ENCODE measurements at regions not wholly inside any gene's neighbourhood (a gene's known extent, or its start where the extent isn't known, plus 50 kb on each side); places are given as distances from the start of the nearest gene placed in this dataset.

DNA sequence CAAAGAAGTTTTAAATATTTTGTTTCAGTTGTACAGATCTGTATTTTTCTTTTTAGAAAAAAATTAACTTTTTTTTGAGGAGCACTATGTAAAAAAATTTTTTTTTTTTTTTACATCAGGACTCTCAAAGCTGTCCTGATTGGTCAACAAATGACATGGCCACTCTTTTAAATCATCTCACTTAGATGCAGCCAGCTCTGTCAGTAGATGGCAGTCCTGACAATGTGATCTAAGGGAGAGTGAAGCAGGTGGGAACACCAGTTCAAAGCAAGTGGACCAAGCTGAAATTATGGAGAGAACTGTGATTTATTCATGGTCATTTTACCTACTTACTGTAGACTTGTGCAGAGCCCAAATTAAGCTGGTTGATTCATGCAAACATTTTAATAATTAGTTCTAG is 174.7 kb upstream of the GPRIN3 start:
- Mint-ChIP-seq H3K9me3 (peaks cover 25% of the 10 kb centered on the region), H3K27ac (no peak overlapping the region), H3K4me3 (no peak overlapping the region), H3K27me3 (ENCODE audit: low read depth, poor library complexity) (peaks cover under 1% of the 10 kb centered on the region), H3K36me3 (ENCODE audit: low read depth) (peaks cover 4% of the 10 kb centered on the region), H3K4me1 (no peaks in the 10 kb centered on the region)
- TF ChIP-seq, protein P1, sequence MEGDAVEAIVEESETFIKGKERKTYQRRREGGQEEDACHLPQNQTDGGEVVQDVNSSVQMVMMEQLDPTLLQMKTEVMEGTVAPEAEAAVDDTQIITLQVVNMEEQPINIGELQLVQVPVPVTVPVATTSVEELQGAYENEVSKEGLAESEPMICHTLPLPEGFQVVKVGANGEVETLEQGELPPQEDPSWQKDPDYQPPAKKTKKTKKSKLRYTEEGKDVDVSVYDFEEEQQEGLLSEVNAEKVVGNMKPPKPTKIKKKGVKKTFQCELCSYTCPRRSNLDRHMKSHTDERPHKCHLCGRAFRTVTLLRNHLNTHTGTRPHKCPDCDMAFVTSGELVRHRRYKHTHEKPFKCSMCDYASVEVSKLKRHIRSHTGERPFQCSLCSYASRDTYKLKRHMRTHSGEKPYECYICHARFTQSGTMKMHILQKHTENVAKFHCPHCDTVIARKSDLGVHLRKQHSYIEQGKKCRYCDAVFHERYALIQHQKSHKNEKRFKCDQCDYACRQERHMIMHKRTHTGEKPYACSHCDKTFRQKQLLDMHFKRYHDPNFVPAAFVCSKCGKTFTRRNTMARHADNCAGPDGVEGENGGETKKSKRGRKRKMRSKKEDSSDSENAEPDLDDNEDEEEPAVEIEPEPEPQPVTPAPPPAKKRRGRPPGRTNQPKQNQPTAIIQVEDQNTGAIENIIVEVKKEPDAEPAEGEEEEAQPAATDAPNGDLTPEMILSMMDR (IDR thresholded peaks at IDR 0.05) = no peak
- no peak for DNase-seq

DNA sequence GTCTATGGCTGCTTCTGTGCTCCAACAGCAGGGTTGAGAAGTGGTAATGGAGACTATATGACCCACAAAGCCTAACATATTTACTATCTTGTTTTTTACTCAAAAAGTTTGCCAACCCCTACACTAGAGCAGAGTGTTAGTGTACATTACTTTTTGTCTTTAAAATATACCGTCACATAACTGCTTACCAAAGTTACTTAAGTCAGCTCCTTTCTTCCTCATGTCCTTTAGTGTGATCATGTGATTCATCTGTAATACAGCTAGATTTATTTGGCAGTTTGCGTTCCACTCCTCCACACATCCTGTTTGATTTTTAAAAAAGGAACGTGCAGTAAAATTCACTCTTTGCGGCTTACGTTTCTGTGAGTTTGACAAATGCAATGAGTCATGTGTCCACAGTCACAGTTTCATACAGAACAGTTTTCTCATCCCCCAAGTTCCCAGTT is 162.4 kb upstream of the GPRIN3 start:
- peaks cover 3% of the 10 kb centered on the region for H3K27me3 Mint-ChIP-seq (ENCODE audit: low read depth, poor library complexity)
- no peak overlapping the region for H3K27ac Mint-ChIP-seq
- H3K4me3 Mint-ChIP-seq = no peak overlapping the region
- no peaks in the 10 kb centered on the region for H3K9me3 Mint-ChIP-seq
- H3K4me1 Mint-ChIP-seq = peaks cover 4% of the 10 kb centered on the region
- TF ChIP-seq, protein P1 (IDR thresholded peaks at IDR 0.05) = no peak
- DNase-seq = no peak
- H3K36me3 Mint-ChIP-seq (ENCODE audit: low read depth) = no peaks in the 10 kb centered on the region

GRCh38 chr4:89469516-89469915 is 161.9 kb upstream of the GPRIN3 start:
- Mint-ChIP-seq H3K27me3 (ENCODE audit: low read depth, poor library complexity) (peaks cover 3% of the 10 kb centered on the region), H3K36me3 (ENCODE audit: low read depth) (no peaks in the 10 kb centered on the region), H3K27ac (no peak overlapping the region), H3K9me3 (no peaks in the 10 kb centered on the region), H3K4me1 (peaks cover 4% of the 10 kb centered on the region), H3K4me3 (no peak overlapping the region)
- no peak for DNase-seq
- TF ChIP-seq, protein P1 (IDR thresholded peaks at IDR 0.05) = no peak

DNA sequence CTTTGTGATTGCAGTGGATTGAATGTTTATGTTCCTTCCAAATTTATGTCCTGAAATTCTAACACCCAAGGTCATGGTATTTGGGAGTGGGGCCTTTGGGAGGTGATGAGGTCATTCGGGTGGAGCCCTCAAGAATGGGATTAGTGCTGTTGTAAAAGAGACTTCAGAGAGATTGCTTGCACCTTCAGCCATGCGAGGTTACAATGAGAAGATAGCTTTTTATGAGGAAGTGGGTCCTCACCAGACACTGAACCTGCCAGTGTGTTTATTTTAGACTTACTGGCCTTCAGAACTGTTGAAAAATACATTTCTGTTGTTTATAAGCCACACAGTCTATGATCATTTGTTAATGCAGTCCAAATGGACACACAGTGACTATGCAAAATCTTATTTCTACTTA is 161.0 kb upstream of the GPRIN3 start:
- TF ChIP-seq, protein P1 (IDR thresholded peaks at IDR 0.05) = no peak
- Mint-ChIP-seq H3K9me3 (no peaks in the 10 kb centered on the region), H3K4me3 (no peak overlapping the region), H3K36me3 (ENCODE audit: low read depth) (no peaks in the 10 kb centered on the region), H3K27me3 (ENCODE audit: low read depth, poor library complexity) (peaks cover 3% of the 10 kb centered on the region), H3K4me1 (peaks cover 4% of the 10 kb centered on the region), H3K27ac (no peak overlapping the region)
- no peak for DNase-seq

GRCh38 chr4:89463341-89463740 is 155.7 kb upstream of the GPRIN3 start:
- Mint-ChIP-seq H3K36me3 (ENCODE audit: low read depth) (no peaks in the 10 kb centered on the region), H3K4me3 (no peak overlapping the region), H3K27me3 (ENCODE audit: low read depth, poor library complexity) (peaks cover 3% of the 10 kb centered on the region), H3K9me3 (no peaks in the 10 kb centered on the region), H3K27ac (no peak overlapping the region), H3K4me1 (peaks cover under 1% of the 10 kb centered on the region)
- TF ChIP-seq, protein P1 (IDR thresholded peaks at IDR 0.05) = no peak
- DNase-seq = no peak

DNA sequence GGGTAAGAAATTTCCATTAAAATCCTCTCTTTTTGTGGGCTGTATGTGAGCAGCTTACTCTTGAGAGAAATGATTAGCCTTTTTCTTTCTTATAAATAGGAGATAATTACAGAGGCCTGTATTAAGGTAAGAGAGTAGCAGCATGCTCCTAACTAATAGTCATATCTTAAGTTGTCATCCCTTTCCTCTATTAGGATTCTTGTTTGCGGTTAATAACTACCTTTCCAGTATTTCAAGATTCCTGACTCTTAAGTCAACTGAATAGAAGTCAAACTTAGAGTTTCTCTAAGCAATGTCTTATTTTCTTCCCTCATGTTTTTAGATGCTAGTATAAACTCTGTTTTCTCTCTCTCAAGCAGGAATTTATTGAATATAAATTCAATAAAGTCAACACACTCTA is 139.9 kb upstream of the GPRIN3 start:
- no peak for DNase-seq
- Mint-ChIP-seq H3K4me3 (no peak overlapping the region), H3K9me3 (peaks cover 26% of the 10 kb centered on the region), H3K36me3 (ENCODE audit: low read depth) (peaks cover 9% of the 10 kb centered on the region), H3K27me3 (ENCODE audit: low read depth, poor library complexity) (no peaks in the 10 kb centered on the region), H3K4me1 (no peaks in the 10 kb centered on the region), H3K27ac (no peak overlapping the region)
- TF ChIP-seq, protein P1 (IDR thresholded peaks at IDR 0.05) = no peak
